GM10847 (cell line): ENCODE measurements at regions not wholly inside any gene's neighbourhood (a gene's known extent, or its start where the extent isn't known, plus 50 kb on each side); places are given as distances from the start of the nearest gene placed in this dataset.

Source experiments
- POLR2A ChIP-seq: IDR thresholded peaks from 2 replicates; pipeline ENCODE4 v1.6.1; 2011; ENCODE audit not compliant: insufficient read length; ENCODE audit errors: extremely low read depth

DNA sequence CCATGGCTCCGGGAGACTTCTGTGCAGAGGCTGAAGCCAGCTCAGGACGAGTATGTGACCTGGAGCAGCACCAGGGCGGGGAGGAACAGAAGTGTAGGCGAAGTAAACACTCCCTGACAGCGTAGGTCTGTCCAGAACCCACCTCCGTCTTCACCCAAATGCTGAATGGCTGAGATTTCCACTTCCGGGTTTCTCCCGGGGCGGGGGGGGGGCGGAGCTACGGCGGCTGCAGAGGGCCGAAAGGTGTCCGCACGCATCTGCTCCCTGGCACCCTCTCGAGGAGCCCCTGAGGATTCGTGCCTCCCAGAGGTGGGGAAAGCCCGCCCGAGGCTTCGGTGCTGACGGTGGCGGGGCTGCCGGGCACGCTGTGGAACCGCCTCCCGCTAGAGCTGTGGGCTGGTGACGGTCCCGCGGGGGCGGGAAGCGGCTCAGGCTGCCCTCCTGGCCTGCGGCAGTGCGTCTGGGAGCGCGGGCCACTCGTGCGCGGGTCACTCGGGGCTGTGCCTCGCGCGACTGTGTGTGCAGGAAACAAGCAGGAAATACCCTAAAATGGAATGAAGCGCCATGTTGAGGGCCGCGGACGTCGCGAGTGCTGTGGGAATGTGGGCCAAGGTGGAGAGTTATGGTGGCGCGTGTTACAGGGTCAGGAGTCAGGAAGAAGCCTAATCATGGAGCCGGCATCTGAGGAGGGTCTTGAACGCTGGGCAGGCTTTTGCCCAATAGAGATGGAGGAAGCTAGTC lies 1425.4 kb downstream of the FOXD4L5 start:
- no peak for TF ChIP-seq POLR2A

DNA sequence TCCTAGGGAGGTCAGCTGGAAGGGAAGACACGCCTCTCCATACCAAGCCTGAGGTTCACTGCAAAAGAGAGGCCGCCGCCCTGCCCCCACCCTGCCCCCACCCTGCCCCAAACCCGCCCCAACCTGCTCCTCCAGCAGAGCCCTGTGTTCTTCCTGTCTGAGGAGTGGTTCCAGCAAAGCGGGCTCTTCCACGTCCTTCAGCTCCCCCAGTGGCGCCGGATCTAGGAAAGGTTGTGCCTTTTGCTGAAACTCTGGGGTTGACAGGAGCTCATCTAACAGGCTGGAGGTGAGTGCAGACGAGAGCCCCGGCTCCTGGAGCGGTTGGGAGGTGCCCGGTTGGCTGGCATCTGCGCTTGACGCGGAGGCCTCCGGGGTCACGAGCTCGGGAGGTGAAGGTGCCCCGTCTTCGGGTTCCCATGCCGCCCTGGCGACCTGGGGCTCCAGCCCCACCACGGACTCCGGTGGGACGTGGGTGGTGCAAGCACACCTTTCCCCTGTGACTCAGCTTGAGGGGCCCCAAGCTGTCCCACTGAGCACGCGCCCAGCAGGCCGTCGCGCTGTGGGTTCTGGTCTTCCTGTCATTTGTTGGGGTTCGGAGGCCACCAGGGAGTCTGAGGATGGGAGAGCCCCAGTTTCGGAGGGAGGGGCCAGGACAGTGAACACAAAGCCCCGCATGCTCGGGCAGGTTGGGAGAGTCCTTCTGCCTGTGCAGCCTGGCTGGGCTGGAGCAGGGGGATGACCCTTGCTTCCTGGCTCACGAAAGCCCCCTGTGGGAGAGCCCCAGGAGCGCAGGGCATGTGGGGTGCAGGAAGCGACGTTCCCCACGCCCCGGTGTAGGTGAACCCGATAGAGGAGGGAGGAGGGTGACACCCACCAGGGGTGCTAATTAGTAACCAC lies 1467.1 kb downstream of the FOXD4L5 start:
- no peak for TF ChIP-seq POLR2A

DNA sequence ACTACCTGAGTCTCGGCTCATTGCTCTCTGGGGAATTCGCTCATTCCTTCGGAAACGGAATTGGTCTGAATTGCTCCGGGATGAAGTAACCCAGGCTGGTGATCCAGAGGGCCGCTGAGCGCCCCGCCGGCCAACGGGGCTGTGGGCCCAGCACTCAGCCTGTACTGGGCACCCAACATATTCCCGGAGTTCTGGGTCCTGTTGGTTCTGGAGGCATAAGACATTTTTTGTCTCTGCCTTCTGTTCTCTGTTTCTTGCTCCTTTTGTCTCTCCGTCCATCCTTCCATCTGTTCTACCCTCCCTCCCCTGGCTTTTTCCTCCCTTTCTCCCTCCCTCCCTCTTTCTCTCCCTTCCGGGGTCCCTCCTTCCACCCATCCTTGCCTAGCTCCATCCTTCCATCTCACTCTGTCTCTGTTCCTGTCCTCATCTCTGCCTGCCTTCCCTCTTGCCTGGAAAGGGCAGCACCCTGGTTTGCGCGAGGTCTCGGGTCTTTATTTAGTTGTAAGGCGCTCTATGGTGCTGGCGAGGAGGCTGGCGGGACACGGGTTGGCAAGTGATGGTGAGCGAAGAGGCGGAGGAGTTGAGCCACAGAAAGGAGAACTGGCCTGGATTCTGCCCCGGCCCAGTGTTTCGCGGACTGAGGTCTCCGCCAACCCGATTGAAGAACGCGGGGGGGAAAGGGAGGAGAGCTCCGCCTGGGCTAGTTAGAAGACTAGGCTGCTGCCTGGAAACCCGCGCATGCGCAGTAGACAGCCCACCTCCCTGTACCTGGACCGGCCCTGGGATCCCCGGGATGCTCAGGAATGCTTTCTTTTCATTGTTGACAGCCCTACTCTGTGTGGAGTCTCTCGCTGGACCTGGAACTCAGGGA lies 1468.0 kb downstream of the FOXD4L5 start:
- TF ChIP-seq POLR2A, result peak; percentile 45

DNA sequence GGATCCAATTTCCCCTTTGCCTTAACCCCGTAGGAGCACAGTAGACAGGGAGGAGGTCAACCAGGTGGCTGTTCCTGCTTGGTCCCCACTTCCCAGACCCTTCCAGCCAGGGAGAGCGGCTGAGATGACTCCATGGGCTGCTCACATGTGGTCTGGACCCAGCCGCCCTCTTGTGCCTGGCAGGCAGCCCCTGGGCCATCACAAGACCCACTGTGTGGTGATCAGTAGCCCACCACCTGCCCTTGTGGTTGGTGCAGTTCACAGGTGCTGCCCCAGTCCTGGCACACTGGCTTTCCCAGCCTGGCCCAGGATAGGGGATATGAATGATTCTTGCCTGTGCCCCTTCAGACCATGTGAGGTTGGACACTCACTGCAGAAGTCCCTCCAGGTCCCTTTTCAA lies 1556.7 kb downstream of the FOXD4L5 start:
- TF ChIP-seq POLR2A, result no peak
